ENCODE measurements at regions not wholly inside any gene's neighbourhood (a gene's known extent, or its start where the extent isn't known, plus 50 kb on each side); places are given as distances from the start of the nearest gene placed in this dataset.

DNA sequence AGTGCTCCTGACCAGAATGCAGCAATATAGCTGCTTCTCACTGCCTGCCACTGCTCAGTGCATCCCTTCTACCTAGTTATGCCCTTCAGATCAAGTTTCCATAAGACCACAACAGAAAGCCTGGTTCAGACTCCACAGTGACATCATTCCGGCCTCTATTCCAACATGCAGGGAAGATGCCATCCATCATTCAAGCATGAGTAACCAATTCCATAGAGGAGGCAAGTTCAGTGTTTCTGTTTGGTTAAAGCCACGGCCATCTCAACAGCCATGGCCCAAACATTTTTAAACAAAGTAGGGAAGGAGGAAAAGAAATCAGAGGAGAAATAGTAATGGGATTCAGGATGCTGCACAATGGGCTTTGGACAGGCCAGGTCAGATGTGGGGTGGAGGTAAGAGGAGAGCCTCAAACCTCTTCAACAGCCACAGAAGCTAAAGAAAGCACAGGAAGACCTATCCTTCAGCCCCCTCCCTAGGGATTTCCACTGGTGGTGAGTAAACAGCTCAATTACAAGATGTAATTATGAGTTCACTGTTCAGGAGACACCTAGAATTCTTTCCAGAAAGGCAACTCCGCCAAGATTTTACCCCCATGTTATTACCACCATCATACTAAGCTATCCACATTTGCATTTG, 484.9 kb downstream of the SETD4 start:
- H3K27me3 ChIP-seq, result no peaks in the 10 kb centered on the region
- TF ChIP-seq, protein P1, sequence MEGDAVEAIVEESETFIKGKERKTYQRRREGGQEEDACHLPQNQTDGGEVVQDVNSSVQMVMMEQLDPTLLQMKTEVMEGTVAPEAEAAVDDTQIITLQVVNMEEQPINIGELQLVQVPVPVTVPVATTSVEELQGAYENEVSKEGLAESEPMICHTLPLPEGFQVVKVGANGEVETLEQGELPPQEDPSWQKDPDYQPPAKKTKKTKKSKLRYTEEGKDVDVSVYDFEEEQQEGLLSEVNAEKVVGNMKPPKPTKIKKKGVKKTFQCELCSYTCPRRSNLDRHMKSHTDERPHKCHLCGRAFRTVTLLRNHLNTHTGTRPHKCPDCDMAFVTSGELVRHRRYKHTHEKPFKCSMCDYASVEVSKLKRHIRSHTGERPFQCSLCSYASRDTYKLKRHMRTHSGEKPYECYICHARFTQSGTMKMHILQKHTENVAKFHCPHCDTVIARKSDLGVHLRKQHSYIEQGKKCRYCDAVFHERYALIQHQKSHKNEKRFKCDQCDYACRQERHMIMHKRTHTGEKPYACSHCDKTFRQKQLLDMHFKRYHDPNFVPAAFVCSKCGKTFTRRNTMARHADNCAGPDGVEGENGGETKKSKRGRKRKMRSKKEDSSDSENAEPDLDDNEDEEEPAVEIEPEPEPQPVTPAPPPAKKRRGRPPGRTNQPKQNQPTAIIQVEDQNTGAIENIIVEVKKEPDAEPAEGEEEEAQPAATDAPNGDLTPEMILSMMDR (IDR thresholded peaks at IDR 0.05), result no peak
- TF ChIP-seq POLR2A (IDR thresholded peaks at IDR 0.05), result no peak
- no peaks in the 10 kb centered on the region for H3K9me3 ChIP-seq (replicated peaks in 1 of 3)
- H3K4me1 ChIP-seq (replicated peaks in 1 of 2), result no peaks in the 10 kb centered on the region
- intact Hi-C loops (cut with DNase I), result no loop called here
- 46 to 91% (median 83%) methylated on average over 3 of the region's 3 CpGs for WGBS, 4 donors
- H3K27ac ChIP-seq, result no peak overlapping the region
- no peak for DNase-seq
- no peak overlapping the region for H3K4me3 ChIP-seq
- H3K36me3 ChIP-seq (replicated peaks in 1 of 2), result no peaks in the 10 kb centered on the region

DNA sequence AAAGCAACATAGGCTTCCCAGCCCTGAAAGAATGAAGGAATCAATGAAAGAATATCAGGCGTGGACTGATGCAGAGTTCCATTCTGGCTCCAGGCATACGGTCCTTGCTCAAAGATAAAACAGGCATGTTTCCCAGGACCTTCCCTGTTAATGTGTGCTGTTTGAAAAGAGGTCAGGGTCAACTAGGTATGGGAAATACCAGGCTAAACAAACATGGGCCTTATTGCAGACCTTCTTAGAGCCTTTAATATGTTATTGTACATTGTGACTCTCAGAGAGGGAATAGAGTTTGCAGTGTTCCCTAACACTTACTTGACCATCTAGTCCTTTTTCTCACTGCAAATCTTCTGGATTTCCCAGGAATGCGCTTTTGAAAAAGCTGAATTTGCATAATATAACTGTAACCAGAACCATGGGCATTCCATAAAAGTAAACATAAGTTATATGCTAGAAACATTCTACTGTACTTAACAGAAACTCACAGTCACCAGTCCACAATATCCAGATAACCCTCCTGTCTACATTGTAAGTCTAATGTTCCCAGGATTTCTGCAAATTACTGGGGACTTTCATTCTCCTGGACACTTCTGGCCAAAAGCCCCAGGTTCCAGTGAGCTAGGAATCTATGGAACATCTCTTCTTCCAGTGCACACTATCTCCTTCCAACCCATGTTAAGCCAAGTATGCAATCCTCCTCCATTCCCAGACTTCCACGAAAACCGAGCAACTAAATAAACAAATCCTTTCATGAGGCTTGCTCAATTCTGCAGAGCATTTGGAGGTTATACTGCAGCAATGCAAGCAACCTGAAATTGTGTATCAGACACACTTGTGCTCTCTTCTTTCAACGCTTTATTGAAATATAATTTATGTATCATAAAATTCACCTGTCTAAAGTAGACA, 486.6 kb downstream of the SETD4 start:
- no peak for DNase-seq
- Histone ChIP-seq H3K9me3 (replicated peaks in 1 of 3) (no peaks in the 10 kb centered on the region), H3K36me3 (replicated peaks in 1 of 2) (no peaks in the 10 kb centered on the region), H3K27ac (no peak overlapping the region), H3K27me3 (no peaks in the 10 kb centered on the region), H3K4me3 (no peak overlapping the region), H3K4me1 (replicated peaks in 1 of 2) (no peaks in the 10 kb centered on the region)
- WGBS, 4 donors, result 69 to 79% (median 76%) methylated on average over 6 of the region's 6 CpGs
- no peak for TF ChIP-seq POLR2A (IDR thresholded peaks at IDR 0.05)
- TF ChIP-seq, protein P1 (IDR thresholded peaks at IDR 0.05), result no peak
- intact Hi-C loops (cut with DNase I), result no loop called here

DNA sequence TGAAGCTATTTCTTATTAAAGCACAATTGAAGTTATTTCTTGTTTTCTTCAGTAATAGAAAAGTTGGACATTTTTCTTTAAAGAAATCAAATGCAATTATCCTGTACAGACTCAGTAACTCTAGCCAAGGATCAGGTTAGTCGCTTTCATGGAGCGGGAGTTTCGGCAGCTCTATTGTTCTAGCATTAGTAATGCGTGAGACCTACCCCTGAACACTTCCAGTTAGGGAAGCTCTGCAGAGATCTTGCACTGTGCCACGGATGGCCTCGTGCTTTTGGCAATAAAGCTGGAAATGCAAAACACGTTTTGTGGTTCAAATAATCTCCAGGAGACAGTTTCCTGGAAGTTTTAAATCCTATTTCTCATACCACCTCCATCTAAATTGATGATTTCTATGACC, 488.4 kb downstream of the SETD4 start:
- no peak overlapping the region for H3K27ac ChIP-seq
- no peaks in the 10 kb centered on the region for H3K4me1 ChIP-seq (replicated peaks in 1 of 2)
- intact Hi-C loops (cut with DNase I), result no loop called here
- no peaks in the 10 kb centered on the region for H3K27me3 ChIP-seq
- DNase-seq, result no peak
- whole genome bisulfite sequencing, 4 donors, result 65 to 79% (median 75%) methylated on average over 7 of the region's 7 CpGs
- no peak overlapping the region for H3K4me3 ChIP-seq
- H3K9me3 ChIP-seq (replicated peaks in 1 of 3), result no peaks in the 10 kb centered on the region
- no peaks in the 10 kb centered on the region for H3K36me3 ChIP-seq (replicated peaks in 1 of 2)
- no peak for TF ChIP-seq POLR2A (IDR thresholded peaks at IDR 0.05)
- TF ChIP-seq, protein P1 (IDR thresholded peaks at IDR 0.05), result no peak

DNA sequence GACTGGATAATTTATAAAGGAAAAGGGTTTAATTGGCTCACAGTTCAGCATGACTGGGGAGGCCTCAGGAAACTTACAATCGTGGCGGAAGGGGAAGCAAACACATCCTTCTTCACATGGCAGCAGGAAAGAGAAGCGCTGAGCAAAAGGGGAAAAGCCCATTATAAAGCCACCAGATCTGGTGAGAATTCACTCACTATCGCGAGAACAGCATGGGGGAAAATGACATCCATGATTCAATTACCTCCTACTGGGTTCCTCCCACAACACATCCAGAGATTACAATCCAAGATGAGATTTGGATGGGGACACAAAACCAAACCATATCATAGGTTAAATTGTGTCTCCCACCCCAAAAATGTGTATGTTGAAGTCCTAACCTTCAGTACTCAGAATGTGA, 491.7 kb downstream of the SETD4 start:
- Histone ChIP-seq H3K4me1 (replicated peaks in 1 of 2) (peaks cover 0 to 13% of the 10 kb centered on the region in 2 donors), H3K9me3 (replicated peaks in 1 of 3) (no peaks in the 10 kb centered on the region), H3K4me3 (no peak overlapping the region), H3K27me3 (no peaks in the 10 kb centered on the region), H3K36me3 (replicated peaks in 1 of 2) (no peaks in the 10 kb centered on the region), H3K27ac (no peak overlapping the region)
- intact Hi-C loops (cut with DNase I), result no loop called here
- WGBS, 4 donors, result 64 to 69% (median 66%) methylated on average over 5 of the region's 5 CpGs
- no peak for TF ChIP-seq POLR2A (IDR thresholded peaks at IDR 0.05)
- TF ChIP-seq, protein P1 (IDR thresholded peaks at IDR 0.05), result no peak
- no peak for DNase-seq

All from adrenal gland (tissue), 9 donors.